ENCODE measurements at regions not wholly inside any gene's neighbourhood (a gene's known extent, or its start where the extent isn't known, plus 50 kb on each side); places are given as distances from the start of the nearest gene placed in this dataset.

- DNase-seq (ENCODE audit: low spot score), result no peak
- peaks cover 2% of the 10 kb centered on the region for H3K27me3 Mint-ChIP-seq (ENCODE audit: unreplicated experiment)
- H3K36me3 Mint-ChIP-seq (ENCODE audit: low read depth, unreplicated experiment), result no peaks in the 10 kb centered on the region
- no peaks in the 10 kb centered on the region for H3K9me3 Mint-ChIP-seq (ENCODE audit: unreplicated experiment)
- no peaks in the 10 kb centered on the region for H3K4me1 Mint-ChIP-seq (ENCODE audit: unreplicated experiment)
- H3K27ac Mint-ChIP-seq (ENCODE audit: unreplicated experiment), result no peak overlapping the region
- no peak for TF ChIP-seq CTCF (IDR thresholded peaks at IDR 0.05; ENCODE audit: unreplicated experiment)
- H3K4me3 Mint-ChIP-seq (ENCODE audit: unreplicated experiment), result no peak overlapping the region
These were observed 412.1 kb downstream of the IRS1 start for GRCh38 chr2:226387499-226387942.

GRCh38 chr2:226383461-226383860 is 416.2 kb downstream of the IRS1 start:
- no peaks in the 10 kb centered on the region for H3K36me3 Mint-ChIP-seq (ENCODE audit: low read depth, unreplicated experiment)
- no peak overlapping the region for H3K4me3 Mint-ChIP-seq (ENCODE audit: unreplicated experiment)
- no peaks in the 10 kb centered on the region for H3K9me3 Mint-ChIP-seq (ENCODE audit: unreplicated experiment)
- no peak for TF ChIP-seq CTCF (IDR thresholded peaks at IDR 0.05; ENCODE audit: unreplicated experiment)
- no peaks in the 10 kb centered on the region for H3K4me1 Mint-ChIP-seq (ENCODE audit: unreplicated experiment)
- no peak overlapping the region for H3K27ac Mint-ChIP-seq (ENCODE audit: unreplicated experiment)
- peaks cover 2% of the 10 kb centered on the region for H3K27me3 Mint-ChIP-seq (ENCODE audit: unreplicated experiment)
- no peak for DNase-seq (ENCODE audit: low spot score)

- no peak overlapping the region for H3K4me3 Mint-ChIP-seq (ENCODE audit: unreplicated experiment)
- H3K36me3 Mint-ChIP-seq (ENCODE audit: low read depth, unreplicated experiment), result no peaks in the 10 kb centered on the region
- DNase-seq (ENCODE audit: low spot score), result no peak
- H3K9me3 Mint-ChIP-seq (ENCODE audit: unreplicated experiment), result no peaks in the 10 kb centered on the region
- H3K27me3 Mint-ChIP-seq (ENCODE audit: unreplicated experiment), result no peaks in the 10 kb centered on the region
- H3K4me1 Mint-ChIP-seq (ENCODE audit: unreplicated experiment), result peaks cover 8% of the 10 kb centered on the region
- no peak for TF ChIP-seq CTCF (IDR thresholded peaks at IDR 0.05; ENCODE audit: unreplicated experiment)
- no peak overlapping the region for H3K27ac Mint-ChIP-seq (ENCODE audit: unreplicated experiment)
These were observed 418.9 kb downstream of the IRS1 start for GRCh38 chr2:226380679-226381078.

GRCh38 chr2:226378753-226379705 is 420.6 kb downstream of the IRS1 start:
- Mint-ChIP-seq H3K27me3 (ENCODE audit: unreplicated experiment) (no peaks in the 10 kb centered on the region), H3K36me3 (ENCODE audit: low read depth, unreplicated experiment) (no peaks in the 10 kb centered on the region), H3K27ac (ENCODE audit: unreplicated experiment) (no peak overlapping the region), H3K4me3 (ENCODE audit: unreplicated experiment) (no peak overlapping the region), H3K9me3 (ENCODE audit: unreplicated experiment) (no peaks in the 10 kb centered on the region), H3K4me1 (ENCODE audit: unreplicated experiment) (peaks cover 8% of the 10 kb centered on the region)
- no peak for TF ChIP-seq CTCF (IDR thresholded peaks at IDR 0.05; ENCODE audit: unreplicated experiment)
- no peak for DNase-seq (ENCODE audit: low spot score)

- no peak for DNase-seq (ENCODE audit: low spot score)
- Mint-ChIP-seq H3K36me3 (ENCODE audit: low read depth, unreplicated experiment) (no peaks in the 10 kb centered on the region), H3K27ac (ENCODE audit: unreplicated experiment) (peak overlapping the region; percentile 87), H3K4me3 (ENCODE audit: unreplicated experiment) (no peak overlapping the region), H3K27me3 (ENCODE audit: unreplicated experiment) (no peaks in the 10 kb centered on the region), H3K9me3 (ENCODE audit: unreplicated experiment) (no peaks in the 10 kb centered on the region), H3K4me1 (ENCODE audit: unreplicated experiment) (peaks cover 8% of the 10 kb centered on the region)
- no peak for TF ChIP-seq CTCF (IDR thresholded peaks at IDR 0.05; ENCODE audit: unreplicated experiment)
These were observed 423.0 kb downstream of the IRS1 start for GRCh38 chr2:226376516-226377180.

All from endothelial cell (in vitro differentiated cells).